Natural killer cell (primary cell): ENCODE measurements at regions not wholly inside any gene's neighbourhood (a gene's known extent, or its start where the extent isn't known, plus 50 kb on each side); places are given as distances from the start of the nearest gene placed in this dataset.

ENCODE experiments used
- ATAC-seq, 3 donors: fragments of 150-1000 bp in 2 of 3; fragments of 200-7000 bp in 1 of 3; cut with Tn5 transposase; 1 replicate in 1 of 3; 2 replicates in 2 of 3; pipeline ENCODE4 v1.10.0; 2021; ENCODE audit warnings: mild to moderate bottlenecking in 2 of 3, moderate library complexity in 2 of 3
- DNase-seq, 2 donors: peaks; one replicate each; pipeline versions ENCODE4 v3.0.0 to v3.0.0-alpha.2; 2013 to 2021; ENCODE audit warnings: mixed read lengths in 1 of 2
- H3K27ac ChIP-seq: one replicate; pipeline ENCODE4 v1.5.1; 2013; ENCODE audit warnings: mild to moderate bottlenecking, low read length
- H3K27me3 ChIP-seq: one replicate; pipeline ENCODE4 v1.6.1; 2013; ENCODE audit warnings: low read length; ENCODE audit not compliant: control insufficient read depth, insufficient read depth
- H3K36me3 ChIP-seq: one replicate; pipeline ENCODE4 v1.6.1; 2013; ENCODE audit warnings: low read length; ENCODE audit not compliant: control insufficient read depth, insufficient read depth
- H3K4me1 ChIP-seq: one replicate; pipeline ENCODE4 v1.6.1; 2013; ENCODE audit warnings: low read length; ENCODE audit not compliant: control insufficient read depth, insufficient read depth
- H3K4me3 ChIP-seq: one replicate; pipeline ENCODE4 v1.5.1; 2013; ENCODE audit warnings: low read length
- H3K9me3 ChIP-seq: one replicate; pipeline ENCODE4 v1.6.1; 2013; ENCODE audit warnings: low read length; ENCODE audit not compliant: control insufficient read depth, insufficient read depth
- H3K27ac Mint-ChIP-seq, 2 donors: one replicate each; pipeline ENCODE4 v1.8.0; 2022; ENCODE audit warnings: mild to moderate bottlenecking in 2 of 2, mixed read lengths in 2 of 2, moderate library complexity in 1 of 2
- H3K27me3 Mint-ChIP-seq, 2 donors: one replicate each; pipeline ENCODE4 v1.8.0; 2022; ENCODE audit warnings: low read depth in 2 of 2, mixed read lengths in 2 of 2
- H3K36me3 Mint-ChIP-seq: one replicate; pipeline ENCODE4 v1.8.0; 2022; ENCODE audit warnings: mixed read lengths
- H3K4me1 Mint-ChIP-seq, 2 donors: one replicate each; pipeline ENCODE4 v1.8.0; 2022; ENCODE audit warnings: mixed read lengths in 2 of 2
- H3K4me3 Mint-ChIP-seq: one replicate; pipeline ENCODE4 v1.8.0; 2022; ENCODE audit warnings: mild to moderate bottlenecking, moderate library complexity, mixed read lengths
- H3K9me3 Mint-ChIP-seq, 2 donors: one replicate each; pipeline ENCODE4 v1.8.0; 2022; ENCODE audit warnings: mixed read lengths in 2 of 2
- WGBS: methylation state at CpG from one replicate; pipeline ENCODE4 v1.1.7; 2013; ENCODE audit warnings: missing lambda C conversion rate; ENCODE audit not compliant: insufficient coverage; 5-methylcytosine and 5-hydroxymethylcytosine counted together
- intact Hi-C: fragments of 100-400 bp; cut with micrococcal nuclease; formaldehyde crosslinking; loops from one replicate; pipeline ENCODE4 v1.14.2; 2022
- TF ChIP-seq, protein P1 (sequence below): fragments of 200-600 bp; IDR thresholded peaks from one replicate; pipeline ENCODE4 v1.8.0; 2022; ENCODE audit warnings: antibody characterized with exemption

- Histone ChIP-seq H3K9me3 (no peaks in the 10 kb centered on the region), H3K27me3 (no peaks in the 10 kb centered on the region), H3K4me3 (no peak overlapping the region), H3K4me1 (no peaks in the 10 kb centered on the region), H3K27ac (no peak overlapping the region), H3K36me3 (no peaks in the 10 kb centered on the region)
- Mint-ChIP-seq H3K27me3 (no peaks in the 10 kb centered on the region), H3K36me3 (no peaks in the 10 kb centered on the region), H3K9me3 (peaks cover 2 to 5% of the 10 kb centered on the region in 2 donors), H3K4me1 (no peaks in the 10 kb centered on the region), H3K4me3 (no peak overlapping the region), H3K27ac (no peak overlapping the region)
- DNase-seq (no peak), ATAC-seq (no peak)
- TF ChIP-seq, protein P1, sequence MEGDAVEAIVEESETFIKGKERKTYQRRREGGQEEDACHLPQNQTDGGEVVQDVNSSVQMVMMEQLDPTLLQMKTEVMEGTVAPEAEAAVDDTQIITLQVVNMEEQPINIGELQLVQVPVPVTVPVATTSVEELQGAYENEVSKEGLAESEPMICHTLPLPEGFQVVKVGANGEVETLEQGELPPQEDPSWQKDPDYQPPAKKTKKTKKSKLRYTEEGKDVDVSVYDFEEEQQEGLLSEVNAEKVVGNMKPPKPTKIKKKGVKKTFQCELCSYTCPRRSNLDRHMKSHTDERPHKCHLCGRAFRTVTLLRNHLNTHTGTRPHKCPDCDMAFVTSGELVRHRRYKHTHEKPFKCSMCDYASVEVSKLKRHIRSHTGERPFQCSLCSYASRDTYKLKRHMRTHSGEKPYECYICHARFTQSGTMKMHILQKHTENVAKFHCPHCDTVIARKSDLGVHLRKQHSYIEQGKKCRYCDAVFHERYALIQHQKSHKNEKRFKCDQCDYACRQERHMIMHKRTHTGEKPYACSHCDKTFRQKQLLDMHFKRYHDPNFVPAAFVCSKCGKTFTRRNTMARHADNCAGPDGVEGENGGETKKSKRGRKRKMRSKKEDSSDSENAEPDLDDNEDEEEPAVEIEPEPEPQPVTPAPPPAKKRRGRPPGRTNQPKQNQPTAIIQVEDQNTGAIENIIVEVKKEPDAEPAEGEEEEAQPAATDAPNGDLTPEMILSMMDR: no peak
- WGBS: no CpG with 5 or more reads among the region's 1 CpG
- intact Hi-C loops: no loop called here
Observed at GRCh38 chr10:55091691-55092328, 290.8 kb upstream of the PCDH15 start.

- no peaks in the 10 kb centered on the region for H3K27me3 Mint-ChIP-seq
- no CpG with 5 or more reads among the region's 1 CpG for WGBS
- no peak overlapping the region for H3K4me3 Mint-ChIP-seq
- no peaks in the 10 kb centered on the region for H3K4me1 Mint-ChIP-seq
- H3K4me3 ChIP-seq: no peak overlapping the region
- peaks cover 11% of the 10 kb centered on the region for H3K9me3 ChIP-seq
- no peaks in the 10 kb centered on the region for H3K36me3 ChIP-seq
- DNase-seq (no peak), ATAC-seq (no peak)
- TF ChIP-seq, protein P1: no peak
- H3K9me3 Mint-ChIP-seq: peaks cover 15 to 35% of the 10 kb centered on the region in 2 donors
- H3K4me1 ChIP-seq: no peaks in the 10 kb centered on the region
- intact Hi-C loops: no loop called here
- no peaks in the 10 kb centered on the region for H3K27me3 ChIP-seq
- no peak overlapping the region for H3K27ac Mint-ChIP-seq
- peaks cover 33% of the 10 kb centered on the region for H3K36me3 Mint-ChIP-seq
- H3K27ac ChIP-seq: no peak overlapping the region
Observed at GRCh38 chr10:55078121-55078520, 277.1 kb upstream of the PCDH15 start.

DNA sequence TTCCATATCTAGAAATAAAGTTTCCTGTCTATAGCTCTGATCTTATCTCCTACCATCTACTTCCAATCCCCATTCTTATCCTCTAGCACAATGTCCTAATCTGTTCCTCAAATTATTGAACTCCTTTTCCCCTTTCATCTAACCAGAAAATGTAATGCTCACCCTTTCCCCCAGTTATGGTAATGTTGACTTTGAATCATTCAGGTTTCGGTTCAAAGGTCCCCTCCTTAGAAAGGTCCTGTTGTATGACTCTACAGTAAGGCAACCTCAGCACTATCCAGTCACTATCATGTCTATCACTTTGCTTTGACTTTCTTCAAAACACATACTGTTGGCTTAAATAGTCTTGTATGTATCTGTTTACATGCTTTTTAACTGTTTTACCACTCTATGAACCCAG, 264.2 kb upstream of the PCDH15 start:
- WGBS: 90% methylated on average over 1 of the region's 1 CpG

More for the DNA sequence above, 264.2 kb upstream of the PCDH15 start:
- H3K4me3 ChIP-seq: no peak overlapping the region
- no peaks in the 10 kb centered on the region for H3K27me3 Mint-ChIP-seq
- no peaks in the 10 kb centered on the region for H3K4me1 Mint-ChIP-seq
- H3K9me3 ChIP-seq: peaks cover 3% of the 10 kb centered on the region
- ATAC-seq (no peak), DNase-seq (no peak)
- no peaks in the 10 kb centered on the region for H3K36me3 Mint-ChIP-seq
- no peaks in the 10 kb centered on the region for H3K4me1 ChIP-seq
- peaks cover 6 to 14% of the 10 kb centered on the region in 2 donors for H3K9me3 Mint-ChIP-seq
- H3K36me3 ChIP-seq: no peaks in the 10 kb centered on the region
- no peak overlapping the region for H3K27ac Mint-ChIP-seq
- TF ChIP-seq, protein P1: no peak
- H3K27me3 ChIP-seq: no peaks in the 10 kb centered on the region
- intact Hi-C loops: no loop called here
- H3K4me3 Mint-ChIP-seq: no peak overlapping the region
- no peak overlapping the region for H3K27ac ChIP-seq
